ENCODE measurements at regions not wholly inside any gene's neighbourhood (a gene's known extent, or its start where the extent isn't known, plus 50 kb on each side); places are given as distances from the start of the nearest gene placed in this dataset.

DNA sequence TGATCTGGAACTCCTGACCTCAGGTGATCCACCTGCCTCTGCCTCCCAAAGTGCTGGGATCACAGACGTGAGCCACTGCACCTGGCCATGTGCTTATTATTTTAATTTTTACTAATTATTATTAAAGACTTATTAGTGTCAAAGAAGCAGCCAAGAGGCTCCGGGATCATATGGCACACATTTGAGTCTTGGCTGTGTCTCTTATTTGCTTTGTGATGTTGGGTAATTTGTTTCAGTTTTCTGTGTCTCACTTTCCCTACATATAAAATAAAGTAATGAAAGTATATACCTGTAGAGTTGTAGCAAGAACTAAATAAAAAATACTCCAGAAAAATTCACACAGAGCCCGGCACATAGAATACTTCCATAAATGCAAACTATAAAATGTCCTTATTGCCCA is 238.0 kb upstream of the TBL1XR1 start:
- TF ChIP-seq ZNF451 (CRISPR knock-in tag; IDR thresholded peaks at IDR 0.05), result no peak
- TF ChIP-seq FOXK2 (IDR thresholded peaks at IDR 0.05), result no peak
- TF ChIP-seq RFX5 (IDR thresholded peaks at IDR 0.05; ENCODE audit: low read depth, low read length), result no peak
- no peak for TF ChIP-seq CTCF (CRISPR knock-in tag; IDR thresholded peaks at IDR 0.05)
- TF ChIP-seq EZH2 (conservative IDR thresholded peaks at IDR 0.05; ENCODE audit: low read depth, low read length), result no peak
- TF ChIP-seq SRF (IDR thresholded peaks at IDR 0.05; ENCODE audit: low read depth, low read length), result no peak
- TF ChIP-seq ATF2 (CRISPR knock-in tag; IDR thresholded peaks at IDR 0.05), result no peak
- no peak for TF ChIP-seq ERF (CRISPR knock-in tag; IDR thresholded peaks at IDR 0.05)
- no peak for TF ChIP-seq ATF3 (CRISPR knock-in tag; IDR thresholded peaks at IDR 0.05)
- no peak for TF ChIP-seq GABPA (IDR thresholded peaks at IDR 0.05; ENCODE audit: low read depth, low read length)
- TF ChIP-seq GABPA (CRISPR knock-in tag; IDR thresholded peaks at IDR 0.05; ENCODE audit: low read depth), result no peak
- no peak for TF ChIP-seq NR1H2 (CRISPR knock-in tag; IDR thresholded peaks at IDR 0.05; ENCODE audit: borderline replicate concordance, low read depth)
- no peak for TF ChIP-seq PRDM4 (CRISPR knock-in tag; IDR thresholded peaks at IDR 0.05; ENCODE audit: borderline replicate concordance)
- no peak for TF ChIP-seq ZC3H13 (CRISPR knock-in tag; IDR thresholded peaks at IDR 0.05)
- TF ChIP-seq SUZ12 (IDR thresholded peaks at IDR 0.05; ENCODE audit: low read depth, low read length), result no peak
